Gastroesophageal sphincter (tissue), 3 donors: ENCODE measurements at regions not wholly inside any gene's neighbourhood (a gene's known extent, or its start where the extent isn't known, plus 50 kb on each side); places are given as distances from the start of the nearest gene placed in this dataset.

Experiments
- EP300 ChIP-seq: sonication (generic); formaldehyde crosslinking; IDR thresholded peaks from one replicate; pipeline ENCODE4 v1.6.1; 2017; ENCODE audit warnings: antibody characterized with exemption, mild to moderate bottlenecking
- POLR2AphosphoS5 ChIP-seq: sonication (generic); formaldehyde crosslinking; IDR thresholded peaks from one replicate; pipeline ENCODE4 v1.6.1; 2017; ENCODE audit warnings: antibody characterized with exemption
- TF ChIP-seq, protein P1 (sequence below), 4 experiments: fragments of 200-600 bp in 2 of 4; fragments of 450-650 bp in 2 of 4; sonication (generic) in 1 of 4; IDR thresholded peaks; one replicate each; pipeline ENCODE4 v1.5.1; 2017 to 2019; ENCODE audit warnings: antibody characterized with exemption in 4 of 4, mild to moderate bottlenecking in 2 of 4, moderate library complexity in 2 of 4

GRCh38 chr4:167380964-167381363 lies 146.7 kb upstream of the SPOCK3 start:
- TF ChIP-seq, protein P1, sequence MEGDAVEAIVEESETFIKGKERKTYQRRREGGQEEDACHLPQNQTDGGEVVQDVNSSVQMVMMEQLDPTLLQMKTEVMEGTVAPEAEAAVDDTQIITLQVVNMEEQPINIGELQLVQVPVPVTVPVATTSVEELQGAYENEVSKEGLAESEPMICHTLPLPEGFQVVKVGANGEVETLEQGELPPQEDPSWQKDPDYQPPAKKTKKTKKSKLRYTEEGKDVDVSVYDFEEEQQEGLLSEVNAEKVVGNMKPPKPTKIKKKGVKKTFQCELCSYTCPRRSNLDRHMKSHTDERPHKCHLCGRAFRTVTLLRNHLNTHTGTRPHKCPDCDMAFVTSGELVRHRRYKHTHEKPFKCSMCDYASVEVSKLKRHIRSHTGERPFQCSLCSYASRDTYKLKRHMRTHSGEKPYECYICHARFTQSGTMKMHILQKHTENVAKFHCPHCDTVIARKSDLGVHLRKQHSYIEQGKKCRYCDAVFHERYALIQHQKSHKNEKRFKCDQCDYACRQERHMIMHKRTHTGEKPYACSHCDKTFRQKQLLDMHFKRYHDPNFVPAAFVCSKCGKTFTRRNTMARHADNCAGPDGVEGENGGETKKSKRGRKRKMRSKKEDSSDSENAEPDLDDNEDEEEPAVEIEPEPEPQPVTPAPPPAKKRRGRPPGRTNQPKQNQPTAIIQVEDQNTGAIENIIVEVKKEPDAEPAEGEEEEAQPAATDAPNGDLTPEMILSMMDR (IDR thresholded peaks at IDR 0.05), result no peak
- no peak for TF ChIP-seq POLR2AphosphoS5
- TF ChIP-seq EP300, result no peak
